ENCODE measurements at regions not wholly inside any gene's neighbourhood (a gene's known extent, or its start where the extent isn't known, plus 50 kb on each side); places are given as distances from the start of the nearest gene placed in this dataset.

GRCh38 chr5:159838551-159839222 is 77.6 kb upstream of the ADRA1B start:
- no peak for TF ChIP-seq POLR2A (IDR thresholded peaks at IDR 0.05)
- TF ChIP-seq CTCF (IDR thresholded peaks at IDR 0.05): no peak
